Skin epidermis (tissue), 12 donors: ENCODE measurements at regions not wholly inside any gene's neighbourhood (a gene's known extent, or its start where the extent isn't known, plus 50 kb on each side); places are given as distances from the start of the nearest gene placed in this dataset.
A peak's percentile ranks its signal among the peaks of the same experiment; 100 is the strongest.

Experiments used
- H3K27ac ChIP-seq, 21 experiments: fragments of 200-600 bp; sonication (generic) in 11 of 21; one replicate each; pipeline ENCODE4 v1.5.0; 2020; ENCODE audit warnings: mild to moderate bottlenecking in 3 of 21, inconsistent platforms in 2 of 21, moderate library complexity in 2 of 21
- H3K4me3 ChIP-seq, 7 experiments: fragments of 200-600 bp; sonication (generic) in 2 of 7; one replicate each; pipeline ENCODE4 v1.5.0; 2020; ENCODE audit warnings: inconsistent platforms in 2 of 7, mild to moderate bottlenecking in 2 of 7, moderate library complexity in 1 of 7

DNA sequence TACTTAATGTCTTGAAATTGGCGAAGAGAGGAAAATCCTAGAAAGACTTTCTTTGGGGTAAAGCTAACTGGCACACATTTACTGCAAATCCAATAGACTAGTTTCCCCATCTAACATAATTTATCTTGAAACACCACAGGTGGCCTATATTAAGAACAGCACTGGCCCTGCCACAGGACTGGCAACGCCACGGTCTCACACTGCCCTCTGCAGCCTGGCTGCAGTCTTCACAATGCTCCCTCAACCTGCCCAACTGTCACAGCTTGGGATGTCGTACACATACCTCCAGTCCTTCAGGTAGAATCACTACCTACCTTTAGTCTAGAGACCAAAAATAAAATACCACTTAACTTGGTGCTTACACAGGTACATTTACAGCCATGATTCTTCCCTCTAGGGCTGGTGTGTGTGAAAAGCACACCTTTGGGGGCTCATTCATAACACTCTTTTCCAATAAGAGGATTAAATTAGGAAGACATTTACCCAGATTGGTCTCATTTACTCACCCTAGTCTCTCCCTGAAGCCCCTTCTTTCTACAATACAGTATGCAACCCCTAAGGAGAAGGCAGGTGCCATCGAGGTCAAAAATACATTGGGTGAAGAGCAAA lies 222.2 kb downstream of the C1D start:
- no peak overlapping the region for H3K4me3 ChIP-seq
- no peak overlapping the region for H3K27ac ChIP-seq

DNA sequence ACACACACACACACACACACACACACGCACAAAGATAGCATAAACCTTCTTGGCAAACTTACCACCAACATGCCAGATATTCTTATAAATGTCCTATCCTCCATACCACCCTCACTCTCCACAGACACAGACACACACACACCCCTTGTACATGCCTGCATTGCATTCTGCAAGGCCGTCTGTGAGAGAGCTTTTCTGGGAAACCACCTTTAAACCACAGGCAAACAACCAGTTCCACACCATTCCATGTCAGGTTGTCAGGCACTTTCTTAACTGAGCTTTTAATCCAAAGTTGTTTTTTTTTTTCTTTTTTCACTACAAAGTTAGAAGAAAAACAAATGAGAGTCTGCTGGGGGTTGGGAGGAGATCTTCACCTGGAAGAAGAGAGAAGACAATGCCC lies 221.1 kb downstream of the C1D start:
- Histone ChIP-seq H3K4me3 (no peak overlapping the region), H3K27ac (no peak overlapping the region)

DNA sequence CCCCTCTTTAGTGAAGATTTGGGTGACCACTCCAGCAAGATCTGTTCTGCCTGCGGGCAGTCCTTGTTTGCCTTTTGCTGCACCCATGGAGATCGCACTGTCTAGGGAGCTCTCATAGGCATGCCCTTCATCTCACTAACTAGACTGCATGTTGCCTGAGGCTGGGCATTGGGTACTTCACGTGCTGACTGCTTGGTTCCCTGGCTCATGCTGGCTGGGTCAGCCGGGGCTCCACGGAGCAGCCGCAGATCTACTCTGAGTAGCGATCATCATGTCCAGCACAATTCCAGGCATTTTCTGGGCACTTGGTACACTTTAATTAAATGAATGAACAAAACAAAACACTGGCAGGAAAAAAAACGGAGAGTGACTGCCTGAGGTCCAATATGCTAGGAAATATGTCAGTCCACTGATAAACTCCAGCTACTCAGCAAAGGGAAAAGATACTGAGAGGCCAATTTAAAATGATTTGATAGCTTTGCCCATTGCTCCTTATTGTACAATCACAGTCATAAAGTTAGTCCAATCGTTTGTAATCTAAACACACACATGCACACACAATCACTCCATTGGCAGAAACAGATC lies 220.3 kb downstream of the C1D start:
- Histone ChIP-seq H3K27ac (no peak overlapping the region), H3K4me3 (no peak overlapping the region)

DNA sequence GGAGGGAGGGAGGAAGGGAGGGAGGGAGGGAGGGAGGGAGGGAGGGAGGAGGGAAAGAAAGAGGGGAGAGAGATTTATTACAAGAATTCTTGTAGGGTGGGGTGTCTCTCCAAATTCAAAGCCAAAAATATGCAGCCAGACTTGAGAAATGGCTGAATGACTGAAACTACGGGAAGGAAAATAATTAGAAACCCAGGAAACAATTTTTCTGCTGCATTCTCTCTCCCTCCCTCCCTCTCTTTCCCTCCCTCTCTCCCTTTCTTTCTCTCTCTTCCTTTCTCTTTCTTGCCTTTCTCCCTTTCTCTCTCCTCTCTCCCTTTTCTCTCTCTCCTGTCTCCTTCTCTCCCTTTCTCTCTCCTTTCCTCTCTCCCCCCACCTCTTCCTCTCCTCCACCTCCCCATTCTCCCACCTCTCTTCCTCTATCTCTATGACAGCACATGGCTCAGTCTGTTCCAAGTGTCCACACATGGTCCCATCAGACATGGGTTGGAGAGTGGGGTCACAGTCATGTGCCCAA lies 218.7 kb downstream of the C1D start:
- H3K27ac ChIP-seq, result no peak overlapping the region
- H3K4me3 ChIP-seq, result no peak overlapping the region

DNA sequence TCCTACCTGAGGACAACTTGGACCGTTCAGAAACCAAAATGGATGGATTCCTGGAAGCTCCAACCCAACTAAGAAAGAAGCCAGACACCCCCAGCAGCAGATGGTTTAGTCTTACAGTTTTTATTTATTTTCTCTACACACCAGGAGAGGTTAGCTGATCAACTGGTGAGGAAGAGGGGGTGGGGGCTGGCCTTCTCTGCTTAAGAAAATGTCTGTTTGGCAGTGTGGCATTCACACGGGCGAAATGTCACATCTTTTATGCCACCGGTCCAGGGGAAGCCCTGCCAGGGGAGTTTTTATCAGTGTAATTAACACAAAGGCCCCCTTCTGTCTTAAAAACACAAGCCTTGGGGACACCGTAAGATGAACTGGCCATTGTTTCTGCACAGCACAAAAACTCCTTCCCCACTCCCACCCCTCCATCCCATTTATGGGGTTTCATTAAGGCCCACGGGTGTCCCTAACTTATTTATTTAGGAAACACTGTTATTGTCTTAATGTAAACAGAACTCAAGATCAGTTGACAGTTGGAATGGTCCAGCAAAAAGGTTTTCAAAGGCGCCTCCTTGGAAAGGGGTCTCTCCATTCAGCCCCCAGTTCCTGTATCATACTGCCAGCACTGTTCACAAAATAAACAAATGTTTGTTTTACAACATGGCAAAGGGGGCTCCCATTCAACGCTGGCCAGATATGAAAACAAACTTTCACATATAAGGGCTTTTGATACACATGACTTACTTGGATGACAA lies 217.0 kb downstream of the C1D start:
- H3K27ac ChIP-seq, result no peak overlapping the region
- H3K4me3 ChIP-seq, result peak overlapping the region in 1 of 7 experiments; percentile 22

DNA sequence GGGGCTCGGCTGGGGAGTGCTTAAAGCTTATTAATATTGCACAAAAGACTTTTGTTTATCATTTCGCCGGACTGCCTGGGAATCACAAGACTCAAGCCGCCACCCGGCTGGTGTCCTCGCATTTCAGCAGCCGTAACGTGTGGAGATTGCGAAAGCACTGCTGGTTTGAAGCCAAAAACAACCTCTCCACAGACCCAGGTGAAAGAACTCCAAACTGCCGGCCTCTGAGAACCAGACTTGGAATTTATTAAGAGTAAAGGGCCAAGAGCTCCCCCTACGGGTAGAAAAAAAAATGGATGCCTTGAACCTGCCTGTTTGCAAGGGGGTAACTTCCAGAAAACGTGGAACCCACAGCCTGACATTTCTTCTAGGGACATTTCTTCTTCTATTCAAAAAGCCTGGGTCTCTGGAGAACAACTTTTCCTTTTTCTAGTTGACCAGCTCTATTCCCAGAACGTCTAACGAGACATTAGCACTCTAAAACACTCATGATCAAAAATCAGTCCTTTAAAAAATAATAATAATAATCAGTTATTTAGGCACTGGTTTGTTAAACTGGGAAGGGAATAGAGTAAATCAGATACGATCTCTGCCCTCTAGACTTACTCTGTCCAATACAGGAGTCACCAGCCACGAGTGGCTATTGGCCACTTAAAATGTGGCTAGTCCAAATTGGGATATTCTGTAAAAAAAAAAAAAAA lies 216.3 kb downstream of the C1D start:
- peak overlapping the region in 1 of 7 experiments; percentile 22 for H3K4me3 ChIP-seq
- H3K27ac ChIP-seq, result no peak overlapping the region

DNA sequence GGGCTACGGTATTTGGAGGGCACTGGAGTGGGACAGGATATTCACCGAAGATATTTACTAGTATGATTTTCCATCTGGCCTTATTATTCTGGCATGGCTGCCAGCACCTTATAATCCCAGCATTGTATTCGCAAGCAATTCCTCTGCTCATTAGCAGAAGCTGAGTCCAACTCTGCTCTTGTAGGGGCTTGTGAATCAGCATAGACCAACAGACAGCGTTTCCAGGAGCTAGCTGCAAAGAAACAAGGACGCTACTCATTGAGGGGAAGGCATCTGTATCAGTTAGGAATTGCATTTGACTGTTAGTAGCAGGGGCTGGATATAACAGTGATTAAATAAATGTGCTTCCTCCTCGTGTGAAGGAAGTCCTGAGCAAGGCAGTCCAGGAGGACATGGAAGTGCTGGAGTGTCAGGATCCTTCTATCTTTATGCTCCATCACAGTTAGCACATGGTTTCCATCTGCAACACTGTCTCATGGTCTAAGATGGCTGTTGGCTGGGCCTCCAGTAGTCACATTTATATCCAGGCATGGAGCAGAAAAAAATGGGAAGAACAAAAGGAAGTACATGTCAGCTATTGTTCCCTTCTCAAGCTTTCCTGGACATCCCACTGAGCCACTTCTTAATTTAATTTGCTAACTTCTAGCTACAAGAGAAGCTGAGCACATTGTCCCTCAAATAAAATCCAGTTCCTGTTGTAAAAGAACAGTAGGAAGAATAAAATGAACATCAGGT lies 214.1 kb downstream of the C1D start:
- Histone ChIP-seq H3K4me3 (no peak overlapping the region), H3K27ac (no peak overlapping the region)

DNA sequence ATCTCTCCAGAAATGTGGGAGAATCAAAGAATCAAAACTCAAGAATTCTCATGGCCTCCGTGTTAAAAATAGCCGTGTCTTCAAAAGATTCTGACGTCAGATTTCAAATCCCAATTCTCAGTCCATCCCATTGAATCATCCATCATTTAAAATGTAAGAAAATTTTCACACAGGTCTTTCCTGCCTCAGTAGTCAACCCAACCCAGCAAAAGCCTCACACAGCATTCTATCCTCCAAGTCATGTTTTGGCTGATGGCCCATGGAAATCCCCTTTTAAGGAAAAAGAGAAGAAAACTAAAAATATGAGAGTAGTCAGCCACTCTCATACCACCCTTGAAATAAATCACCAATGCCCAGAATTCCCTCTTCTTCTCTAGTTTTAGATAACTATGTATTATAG lies 211.8 kb downstream of the C1D start:
- Histone ChIP-seq H3K27ac (no peak overlapping the region), H3K4me3 (no peak overlapping the region)

DNA sequence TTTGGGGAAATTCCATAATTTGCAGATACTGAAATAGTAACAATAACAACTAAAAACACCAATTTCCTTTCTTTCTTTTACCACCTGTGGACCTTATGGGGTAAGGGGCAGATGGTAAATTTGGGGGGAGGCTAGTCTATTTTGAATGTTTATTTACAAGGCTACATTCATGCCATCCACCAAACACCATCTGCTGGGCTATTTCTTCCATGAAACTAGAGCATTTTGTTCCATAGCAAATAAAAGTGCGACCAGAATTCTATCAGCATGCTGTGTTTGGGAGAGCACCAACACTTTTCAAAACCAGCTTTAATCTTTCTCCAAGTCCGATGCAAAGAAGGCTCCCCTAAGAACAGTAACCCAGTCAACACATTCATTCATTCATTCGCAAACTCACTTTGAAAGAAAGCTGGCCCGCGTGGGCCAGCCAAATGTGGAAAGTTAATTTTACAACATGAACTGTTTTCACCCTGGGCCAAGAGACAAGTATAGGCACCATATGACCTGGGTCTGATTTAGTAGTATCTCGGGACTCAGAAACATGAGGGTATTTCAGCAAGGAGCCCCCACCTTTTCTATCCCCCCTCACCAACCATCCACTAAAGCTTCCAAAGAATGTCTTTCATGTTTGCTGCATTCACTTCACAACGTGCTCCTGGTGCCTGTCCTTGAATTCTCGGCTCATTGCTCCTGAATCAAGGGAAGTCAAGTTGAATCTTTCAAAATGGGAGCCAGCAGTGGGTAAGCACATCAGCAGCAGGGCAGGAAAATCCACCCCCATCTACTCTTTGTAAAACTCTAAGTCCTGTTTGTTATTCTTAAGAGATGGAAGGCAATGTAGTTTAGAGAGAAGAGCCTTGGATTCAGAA lies 210.6 kb downstream of the C1D start:
- no peak overlapping the region for H3K4me3 ChIP-seq
- H3K27ac ChIP-seq, result no peak overlapping the region

DNA sequence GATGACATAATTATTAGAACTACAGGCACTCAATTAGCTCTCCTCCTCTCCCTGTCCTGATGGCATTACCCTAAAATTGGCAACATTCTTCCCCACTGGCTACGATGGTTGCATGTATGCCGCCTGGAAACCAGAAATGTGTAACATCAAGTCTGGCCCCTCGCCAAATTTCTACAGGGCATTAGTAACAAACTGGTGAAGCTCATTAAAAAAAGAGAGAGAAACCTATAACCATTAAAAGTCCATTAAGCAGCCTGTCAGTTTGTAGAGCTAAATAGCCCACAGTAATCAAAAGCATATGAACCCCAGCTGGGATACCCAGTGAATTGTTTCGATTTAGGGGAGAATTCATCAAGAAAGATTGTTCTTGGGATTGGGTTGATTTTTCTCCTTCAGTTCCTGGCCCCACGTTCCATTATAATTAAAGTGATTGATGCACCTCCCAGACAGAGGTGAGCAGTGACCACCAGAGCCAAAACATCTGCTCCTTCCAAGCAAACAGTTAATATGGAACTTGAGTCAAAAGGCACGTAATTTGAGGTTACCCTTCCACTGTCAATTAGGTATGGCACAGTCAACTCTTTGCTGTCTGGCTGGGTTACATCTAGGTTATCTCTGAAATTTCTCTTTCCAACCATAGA lies 208.6 kb downstream of the C1D start:
- no peak overlapping the region for H3K27ac ChIP-seq
- H3K4me3 ChIP-seq, result no peak overlapping the region

DNA sequence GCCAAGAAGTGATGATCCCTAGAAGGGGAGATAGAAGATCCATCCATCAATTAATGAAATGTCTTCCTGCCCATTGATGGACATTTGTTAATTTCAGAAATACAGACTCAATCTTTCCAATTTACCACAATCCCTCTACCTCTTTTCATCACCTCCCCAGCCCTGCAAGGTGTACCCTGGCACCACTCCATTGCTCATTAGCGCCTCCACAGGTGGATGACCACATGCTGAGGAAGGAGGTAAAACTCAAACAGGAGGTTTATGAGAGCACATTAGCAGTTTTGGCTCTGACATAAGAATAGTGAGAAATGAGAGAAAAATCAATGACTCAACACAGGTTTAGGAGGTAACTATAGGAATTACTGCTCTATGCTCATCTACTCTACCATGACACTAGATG lies 208.0 kb downstream of the C1D start:
- no peak overlapping the region for H3K27ac ChIP-seq
- no peak overlapping the region for H3K4me3 ChIP-seq

DNA sequence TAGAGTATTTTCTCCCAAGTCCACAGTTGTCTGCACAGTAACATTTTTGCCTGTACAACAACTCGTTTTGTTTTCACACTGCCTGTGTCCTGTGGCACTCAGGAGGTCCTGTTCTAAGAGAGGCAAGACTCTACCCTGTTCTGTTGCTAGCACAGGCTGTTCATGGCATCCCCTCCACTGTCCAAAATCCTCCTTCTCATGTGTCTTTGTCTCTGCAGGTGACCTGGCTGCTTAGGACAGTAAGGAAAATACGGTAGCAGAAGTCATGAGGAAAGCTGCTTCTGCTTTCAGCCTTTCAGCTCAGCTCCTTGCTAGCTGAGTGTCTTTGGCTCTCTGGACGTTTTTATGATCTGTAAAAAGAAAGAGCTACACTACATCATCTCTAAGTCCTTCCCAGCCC lies 205.9 kb downstream of the C1D start:
- no peak overlapping the region for H3K4me3 ChIP-seq
- H3K27ac ChIP-seq, result no peak overlapping the region

DNA sequence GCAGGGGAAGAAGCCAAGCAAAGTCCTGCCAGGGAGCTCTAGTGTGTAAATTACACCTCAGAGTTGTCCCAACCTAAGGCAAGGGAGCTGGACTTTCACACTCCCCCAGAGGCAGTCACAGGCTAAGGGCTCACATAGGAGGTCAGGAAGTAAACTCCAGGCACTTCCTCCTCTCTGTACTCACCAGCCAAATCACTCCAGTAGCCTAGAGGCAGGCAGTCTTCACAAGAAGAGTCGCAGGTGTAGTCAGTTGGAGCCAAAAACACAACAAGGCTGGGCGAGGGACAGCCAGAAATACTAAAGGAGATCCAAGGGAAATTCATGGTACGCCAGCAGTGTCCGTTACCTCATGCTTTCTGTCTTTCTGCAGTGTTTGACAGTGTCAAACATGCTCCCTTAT lies 205.0 kb downstream of the C1D start:
- no peak overlapping the region for H3K4me3 ChIP-seq
- H3K27ac ChIP-seq, result no peak overlapping the region

DNA sequence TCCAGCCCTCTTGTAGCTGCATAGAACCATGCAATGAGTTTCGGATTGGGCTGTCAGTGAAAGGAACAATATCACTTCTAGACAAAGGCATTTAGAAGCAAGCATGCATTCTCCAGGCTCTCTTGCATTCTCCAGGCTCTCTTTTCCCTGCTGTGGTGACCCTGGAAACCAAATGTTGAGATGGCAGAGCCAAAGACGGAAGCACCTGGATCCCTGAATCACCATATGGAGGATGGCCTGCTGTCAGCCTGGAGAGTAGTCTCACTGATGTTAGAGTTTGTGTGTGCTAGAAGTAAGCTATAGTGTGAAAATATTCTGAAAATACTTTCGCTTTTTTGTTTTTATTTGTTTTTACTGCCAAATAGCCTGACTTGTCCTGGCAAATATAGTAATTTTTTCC lies 203.9 kb downstream of the C1D start:
- H3K27ac ChIP-seq, result no peak overlapping the region
- H3K4me3 ChIP-seq, result no peak overlapping the region

DNA sequence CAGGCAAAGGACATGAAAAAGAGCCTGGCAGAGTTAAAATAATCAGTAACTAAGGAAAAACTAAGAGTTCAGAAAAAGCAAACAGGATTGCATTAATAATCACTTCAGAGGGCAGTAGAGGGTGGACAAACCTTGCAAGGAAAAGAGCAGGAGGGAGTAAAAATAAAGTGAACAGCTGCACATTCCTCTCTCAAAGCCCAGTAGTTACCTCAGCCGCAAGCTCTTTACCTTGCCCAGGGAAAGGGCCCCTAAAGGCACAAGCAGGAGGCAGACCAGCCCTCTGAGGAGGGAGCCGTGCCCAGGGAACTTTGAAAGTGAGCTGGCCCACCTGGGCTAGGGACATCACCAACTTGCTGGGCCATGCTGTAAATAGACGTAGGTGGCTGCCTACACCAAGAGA lies 196.9 kb downstream of the C1D start:
- H3K4me3 ChIP-seq, result no peak overlapping the region
- H3K27ac ChIP-seq, result no peak overlapping the region

DNA sequence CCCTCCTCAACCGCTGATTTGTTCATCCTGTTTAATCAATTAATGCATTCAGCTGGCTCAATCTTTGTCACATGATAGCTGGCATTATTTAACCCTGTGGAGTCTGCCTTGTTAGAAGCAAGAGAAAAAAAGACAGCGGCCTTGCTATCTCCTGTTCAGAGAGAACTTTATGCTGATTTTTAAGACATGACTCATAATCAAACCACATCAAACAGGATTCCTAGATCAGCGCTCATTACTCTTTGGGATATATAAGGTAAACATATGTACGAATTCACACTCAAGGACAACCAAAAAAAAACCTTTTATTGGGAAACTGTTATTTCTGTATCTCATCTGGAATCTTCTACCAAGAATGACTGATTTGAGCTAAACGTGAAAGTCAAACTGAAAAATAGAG lies 195.1 kb downstream of the C1D start:
- no peak overlapping the region for H3K27ac ChIP-seq

DNA sequence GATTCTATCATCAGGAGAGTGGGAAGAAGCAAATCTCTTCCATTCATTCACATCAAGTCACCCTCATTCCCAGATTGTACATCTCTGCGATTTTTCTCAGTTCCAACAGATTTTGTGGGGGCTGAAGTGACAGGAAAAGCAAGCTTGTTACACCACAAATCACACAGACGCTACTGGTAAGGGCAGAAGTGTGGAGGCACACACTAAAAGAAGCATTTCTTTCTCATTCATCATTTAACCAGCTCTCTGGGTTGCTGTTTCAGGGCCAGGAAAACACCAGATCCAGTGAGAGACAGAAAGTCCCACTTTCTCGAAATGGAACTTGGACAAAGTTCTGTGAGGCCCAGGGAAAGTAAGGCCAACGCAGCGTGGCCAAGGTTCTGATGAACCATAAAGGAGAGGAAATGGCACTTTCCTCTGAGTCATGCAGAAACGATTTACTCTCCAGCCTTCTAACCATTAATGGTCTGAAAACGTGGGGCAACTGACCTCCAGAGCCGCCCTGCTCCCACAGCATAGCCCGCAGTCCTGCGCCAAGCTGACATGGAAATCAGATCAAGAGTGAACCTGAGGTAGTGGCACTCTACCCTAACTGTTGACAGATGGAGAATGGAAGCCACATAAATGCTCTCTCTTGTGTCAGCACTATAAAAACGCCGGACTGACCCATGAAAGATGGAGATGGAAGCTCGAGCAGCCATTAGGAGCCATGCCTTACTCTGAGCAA lies 191.0 kb downstream of the C1D start:
- Histone ChIP-seq H3K27ac (peak overlapping the region in 2 of 21 experiments; percentile 48 to 55), H3K4me3 (no peak overlapping the region)

More for the DNA sequence above, 195.1 kb downstream of the C1D start:
- no peak overlapping the region for H3K4me3 ChIP-seq

DNA sequence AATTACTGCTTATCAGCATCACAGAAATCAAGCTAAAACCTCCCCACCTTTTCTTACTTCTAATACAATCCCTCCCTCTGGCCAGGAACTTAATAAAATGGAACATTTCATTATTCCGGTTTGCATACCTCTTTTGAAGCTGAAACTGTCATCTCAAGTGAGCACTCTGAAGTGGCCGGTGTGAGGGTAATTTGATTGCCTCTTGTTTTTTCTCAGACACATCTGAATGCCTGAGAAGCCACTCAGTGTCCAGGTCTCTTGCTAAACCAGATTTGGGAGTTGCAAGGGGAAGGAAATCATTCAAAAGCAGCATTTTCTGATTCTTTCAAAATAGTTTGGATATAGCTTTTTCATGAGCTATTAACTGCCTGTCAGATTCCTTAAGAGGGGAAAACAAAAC lies 190.3 kb downstream of the C1D start:
- Histone ChIP-seq H3K4me3 (no peak overlapping the region), H3K27ac (peak overlapping the region in 1 of 21 experiments; percentile 48)
